Glutamatergic neuron (in vitro differentiated cells): ENCODE measurements at regions not wholly inside any gene's neighbourhood (a gene's known extent, or its start where the extent isn't known, plus 50 kb on each side); places are given as distances from the start of the nearest gene placed in this dataset.

Source experiments
- DNase-seq: peaks from one replicate; pipeline ENCODE4 v3.0.0; 2022
- H3K27ac Mint-ChIP-seq: one replicate; pipeline ENCODE4 v1.8.0; 2020; ENCODE audit warnings: mild to moderate bottlenecking, mixed read lengths, inconsistent platforms; ENCODE audit not compliant: unreplicated experiment
- H3K27me3 Mint-ChIP-seq: one replicate; pipeline ENCODE4 v1.8.0; 2020; ENCODE audit warnings: mild to moderate bottlenecking, moderate library complexity, mixed read lengths, inconsistent platforms; ENCODE audit not compliant: unreplicated experiment
- H3K36me3 Mint-ChIP-seq: one replicate; pipeline ENCODE4 v1.8.0; 2020; ENCODE audit warnings: mild to moderate bottlenecking, mixed read lengths, inconsistent platforms; ENCODE audit not compliant: unreplicated experiment
- H3K4me1 Mint-ChIP-seq: one replicate; pipeline ENCODE4 v1.8.0; 2020; ENCODE audit warnings: mild to moderate bottlenecking, low read depth, mixed read lengths, inconsistent platforms; ENCODE audit not compliant: unreplicated experiment
- H3K4me3 Mint-ChIP-seq: one replicate; pipeline ENCODE4 v1.8.0; 2020; ENCODE audit warnings: mild to moderate bottlenecking, mixed read lengths, inconsistent platforms; ENCODE audit not compliant: unreplicated experiment
- H3K9me3 Mint-ChIP-seq: one replicate; pipeline ENCODE4 v1.8.0; 2020; ENCODE audit warnings: mild to moderate bottlenecking, moderate library complexity, mixed read lengths, inconsistent platforms; ENCODE audit not compliant: unreplicated experiment
- TF ChIP-seq, protein P1 (sequence below): fragments of 200-600 bp; sonication (generic); IDR thresholded peaks from one replicate; pipeline ENCODE4 v1.5.0; 2021; ENCODE audit not compliant: partially characterized antibody, unreplicated experiment

DNA sequence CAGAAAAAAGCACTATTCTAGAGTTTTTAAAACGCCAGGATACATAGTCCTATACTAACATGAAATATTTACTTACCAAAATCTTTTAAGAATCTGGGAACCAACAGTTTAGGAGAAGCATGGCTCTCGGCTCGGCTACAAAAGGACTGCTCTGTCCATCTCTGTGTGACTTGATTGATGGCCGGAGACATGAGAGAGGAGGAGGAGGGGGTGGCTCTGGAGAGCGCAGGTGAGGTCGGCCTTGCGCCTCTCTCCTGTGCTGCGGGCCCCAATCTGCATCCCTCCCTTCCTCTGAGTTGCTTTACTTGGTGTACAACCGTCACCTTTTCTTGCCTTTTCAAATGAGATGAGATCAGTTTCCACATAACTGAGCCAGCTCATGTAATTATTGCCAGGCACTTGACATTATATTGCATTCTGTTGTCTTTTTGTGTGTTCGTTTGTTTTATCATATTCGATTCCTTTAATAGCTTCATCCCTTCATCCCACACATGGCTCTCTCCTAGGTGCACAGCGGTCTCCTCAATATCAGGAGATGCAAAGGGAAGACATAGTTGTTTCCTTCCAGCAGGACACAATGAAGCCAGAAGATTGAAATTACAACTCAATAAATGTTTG lies 87.8 kb upstream of the KLF6 start:
- Mint-ChIP-seq H3K27ac (no peak overlapping the region), H3K4me1 (no peaks in the 10 kb centered on the region), H3K4me3 (no peak overlapping the region), H3K27me3 (no peaks in the 10 kb centered on the region), H3K9me3 (no peaks in the 10 kb centered on the region), H3K36me3 (no peaks in the 10 kb centered on the region)
- TF ChIP-seq, protein P1, sequence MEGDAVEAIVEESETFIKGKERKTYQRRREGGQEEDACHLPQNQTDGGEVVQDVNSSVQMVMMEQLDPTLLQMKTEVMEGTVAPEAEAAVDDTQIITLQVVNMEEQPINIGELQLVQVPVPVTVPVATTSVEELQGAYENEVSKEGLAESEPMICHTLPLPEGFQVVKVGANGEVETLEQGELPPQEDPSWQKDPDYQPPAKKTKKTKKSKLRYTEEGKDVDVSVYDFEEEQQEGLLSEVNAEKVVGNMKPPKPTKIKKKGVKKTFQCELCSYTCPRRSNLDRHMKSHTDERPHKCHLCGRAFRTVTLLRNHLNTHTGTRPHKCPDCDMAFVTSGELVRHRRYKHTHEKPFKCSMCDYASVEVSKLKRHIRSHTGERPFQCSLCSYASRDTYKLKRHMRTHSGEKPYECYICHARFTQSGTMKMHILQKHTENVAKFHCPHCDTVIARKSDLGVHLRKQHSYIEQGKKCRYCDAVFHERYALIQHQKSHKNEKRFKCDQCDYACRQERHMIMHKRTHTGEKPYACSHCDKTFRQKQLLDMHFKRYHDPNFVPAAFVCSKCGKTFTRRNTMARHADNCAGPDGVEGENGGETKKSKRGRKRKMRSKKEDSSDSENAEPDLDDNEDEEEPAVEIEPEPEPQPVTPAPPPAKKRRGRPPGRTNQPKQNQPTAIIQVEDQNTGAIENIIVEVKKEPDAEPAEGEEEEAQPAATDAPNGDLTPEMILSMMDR, result no peak
- no peak for DNase-seq

DNA sequence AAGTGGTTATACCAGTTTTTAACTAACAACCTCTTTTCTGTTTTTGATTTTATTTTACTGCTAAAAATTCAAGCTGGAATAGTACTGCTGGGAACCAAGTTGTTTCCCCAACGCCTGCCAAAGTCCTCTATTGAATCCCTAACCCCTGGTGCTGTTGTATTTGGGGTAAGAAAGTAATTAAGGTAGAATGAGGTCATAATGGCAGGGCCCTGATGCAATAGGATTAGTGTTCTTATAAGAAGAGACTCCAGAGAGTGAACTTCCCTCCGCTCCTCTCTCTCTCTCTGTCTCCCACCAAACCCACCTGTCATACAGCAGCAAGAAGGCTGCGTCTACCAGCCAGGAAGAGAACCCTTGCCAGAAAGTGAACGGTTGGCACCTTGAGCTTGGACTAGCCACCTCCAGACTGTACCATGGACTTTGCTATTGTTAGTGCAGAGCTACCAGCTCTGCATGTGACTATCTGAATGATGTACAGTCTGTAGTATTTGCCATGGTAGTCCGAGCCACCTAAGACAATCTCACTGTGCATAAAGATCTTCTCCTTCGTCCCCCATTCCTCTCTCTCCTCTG lies 86.5 kb upstream of the KLF6 start:
- TF ChIP-seq, protein P1, result no peak
- no peak overlapping the region for H3K27ac Mint-ChIP-seq
- no peak overlapping the region for H3K4me3 Mint-ChIP-seq
- H3K4me1 Mint-ChIP-seq, result no peaks in the 10 kb centered on the region
- H3K9me3 Mint-ChIP-seq, result no peaks in the 10 kb centered on the region
- no peak for DNase-seq
- no peaks in the 10 kb centered on the region for H3K36me3 Mint-ChIP-seq
- no peaks in the 10 kb centered on the region for H3K27me3 Mint-ChIP-seq

DNA sequence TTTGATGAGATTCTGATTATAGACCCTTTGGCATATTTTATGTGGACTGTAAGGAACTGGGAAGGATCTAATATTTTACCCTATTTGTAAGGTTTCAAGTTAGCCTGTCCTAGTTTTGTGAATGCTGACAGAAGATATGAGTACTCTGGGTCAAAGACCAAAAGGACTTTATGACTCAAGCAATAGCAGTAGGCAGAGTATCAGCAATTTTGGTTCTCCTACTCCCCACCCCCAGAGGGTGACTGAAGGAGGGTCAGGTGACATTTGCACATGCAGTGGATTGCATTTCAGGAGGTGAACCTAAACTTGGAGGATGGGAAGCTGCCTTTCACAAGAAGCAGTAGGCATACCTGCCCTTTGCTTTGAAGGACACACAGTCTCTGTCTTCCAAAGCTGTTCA lies 84.0 kb upstream of the KLF6 start:
- no peak for DNase-seq
- Mint-ChIP-seq H3K36me3 (no peaks in the 10 kb centered on the region), H3K27me3 (no peaks in the 10 kb centered on the region), H3K9me3 (no peaks in the 10 kb centered on the region), H3K27ac (no peak overlapping the region), H3K4me1 (no peaks in the 10 kb centered on the region), H3K4me3 (no peak overlapping the region)
- TF ChIP-seq, protein P1, result no peak

DNA sequence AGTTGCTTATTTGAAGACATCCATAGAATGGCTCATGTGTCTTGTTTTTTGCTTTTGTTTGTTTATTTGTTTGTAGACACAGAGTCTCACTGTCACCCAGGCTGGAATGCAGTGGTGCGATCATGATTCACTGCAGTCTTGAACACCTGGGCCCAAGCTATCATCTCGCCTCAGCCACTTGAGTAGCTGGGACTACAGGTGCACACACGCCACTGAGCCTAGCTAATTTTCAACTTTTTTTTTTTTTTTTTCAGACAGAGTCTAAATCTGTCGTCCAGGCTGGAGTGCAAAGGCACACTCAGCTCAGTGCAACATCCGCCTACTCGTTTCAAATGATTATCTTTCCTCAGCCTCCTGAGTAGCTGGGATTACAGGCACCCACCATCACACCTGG lies 83.3 kb upstream of the KLF6 start:
- no peak overlapping the region for H3K27ac Mint-ChIP-seq
- no peak overlapping the region for H3K4me3 Mint-ChIP-seq
- no peaks in the 10 kb centered on the region for H3K36me3 Mint-ChIP-seq
- H3K9me3 Mint-ChIP-seq, result no peaks in the 10 kb centered on the region
- DNase-seq, result no peak
- H3K4me1 Mint-ChIP-seq, result no peaks in the 10 kb centered on the region
- TF ChIP-seq, protein P1, result no peak
- H3K27me3 Mint-ChIP-seq, result no peaks in the 10 kb centered on the region

DNA sequence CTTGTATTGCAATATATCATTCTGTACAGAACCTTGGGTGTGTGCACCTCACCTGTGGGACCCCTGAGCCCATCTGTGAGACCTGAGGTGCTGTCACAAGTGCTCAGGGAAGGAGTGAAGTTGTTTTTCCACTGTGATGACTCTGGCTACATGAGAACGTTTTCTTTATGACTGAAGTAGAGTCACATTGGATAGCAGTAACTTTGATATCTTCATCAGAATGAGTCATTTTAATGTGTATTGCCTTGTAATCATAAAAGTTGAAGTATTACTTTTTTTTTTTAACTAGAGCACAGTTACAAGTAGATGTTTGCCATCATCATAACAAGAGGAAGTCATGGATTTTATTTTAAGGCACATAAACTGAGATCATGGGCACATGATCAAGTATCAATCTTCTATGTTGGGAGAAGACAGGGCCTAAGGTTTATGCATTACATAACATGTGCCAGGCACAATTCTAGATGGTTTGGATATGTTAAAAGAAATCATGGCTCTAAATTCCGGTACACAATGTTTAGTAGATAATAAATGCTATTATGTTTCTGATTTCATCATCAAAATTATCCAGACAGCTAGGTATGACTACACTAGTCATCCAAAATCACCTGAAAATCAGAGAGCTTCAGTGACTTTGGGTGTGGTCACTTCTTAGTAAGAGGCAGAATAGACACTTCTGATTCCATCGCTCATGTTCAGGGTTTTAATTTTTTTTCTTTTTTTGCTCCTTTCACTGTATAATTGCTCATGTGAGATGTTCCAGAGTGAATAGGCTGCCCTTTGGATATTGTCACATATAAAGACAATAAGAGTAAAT lies 82.7 kb upstream of the KLF6 start:
- no peak for DNase-seq
- Mint-ChIP-seq H3K4me1 (no peaks in the 10 kb centered on the region), H3K27me3 (no peaks in the 10 kb centered on the region), H3K4me3 (no peak overlapping the region), H3K9me3 (no peaks in the 10 kb centered on the region), H3K36me3 (no peaks in the 10 kb centered on the region), H3K27ac (no peak overlapping the region)
- TF ChIP-seq, protein P1, result no peak
